Central memory CD4-positive, alpha-beta T cell (primary cell): ENCODE measurements at regions not wholly inside any gene's neighbourhood (a gene's known extent, or its start where the extent isn't known, plus 50 kb on each side); places are given as distances from the start of the nearest gene placed in this dataset.
A peak's percentile ranks its signal among the peaks of the same experiment; 100 is the strongest.

ENCODE experiments used
- DNase-seq: peaks from one replicate; pipeline ENCODE4 v3.0.0; 2022

GRCh38 chr1:25033828-25034705 is 104.0 kb upstream of the RUNX3 start:
- no peak for DNase-seq

GRCh38 chr1:25033030-25033827 is 103.2 kb upstream of the RUNX3 start:
- no peak for DNase-seq

- peak; percentile 86 for DNase-seq
These were observed 102.0 kb upstream of the RUNX3 start for GRCh38 chr1:25031966-25032667.

- no peak for DNase-seq
These were observed 101.5 kb upstream of the RUNX3 start for GRCh38 chr1:25031601-25031965.

GRCh38 chr1:25030674-25031589 is 100.9 kb upstream of the RUNX3 start:
- peak; percentile 48 for DNase-seq

- DNase-seq, result no peak
These were observed 99.9 kb upstream of the RUNX3 start for GRCh38 chr1:25030012-25030411.

- no peak for DNase-seq
These were observed 99.0 kb upstream of the RUNX3 start for GRCh38 chr1:25028907-25029599.

GRCh38 chr1:25028587-25028906 is 98.5 kb upstream of the RUNX3 start:
- no peak for DNase-seq

GRCh38 chr1:25027822-25028586 is 97.9 kb upstream of the RUNX3 start:
- no peak for DNase-seq

GRCh38 chr1:25026730-25027450 is 96.8 kb upstream of the RUNX3 start:
- DNase-seq, result no peak

- DNase-seq, result no peak
These were observed 96.2 kb upstream of the RUNX3 start for GRCh38 chr1:25026304-25026703.

- DNase-seq, result no peak
These were observed 94.7 kb upstream of the RUNX3 start for GRCh38 chr1:25024615-25025350.

- no peak for DNase-seq
These were observed 93.8 kb upstream of the RUNX3 start for GRCh38 chr1:25023826-25024225.

GRCh38 chr1:25023190-25023578 is 93.1 kb upstream of the RUNX3 start:
- no peak for DNase-seq

- peak; percentile 93 for DNase-seq
These were observed 92.5 kb upstream of the RUNX3 start for GRCh38 chr1:25022361-25023189.

GRCh38 chr1:25021591-25022215 is 91.6 kb upstream of the RUNX3 start:
- DNase-seq, result no peak

GRCh38 chr1:25020851-25021590 is 90.9 kb upstream of the RUNX3 start:
- no peak for DNase-seq
